Kidney epithelial cell (primary cell): ENCODE measurements at regions not wholly inside any gene's neighbourhood (a gene's known extent, or its start where the extent isn't known, plus 50 kb on each side); places are given as distances from the start of the nearest gene placed in this dataset.

ENCODE experiments used
- DNase-seq: peaks from one replicate; pipeline ENCODE4 v3.0.0-alpha.2; 2010; ENCODE audit warnings: low read depth
- H3K27me3 ChIP-seq: 2 replicates; pipeline ENCODE4 v1.6.0; 2011; ENCODE audit warnings: low read length; ENCODE audit not compliant: control insufficient read depth, insufficient read depth
- H3K36me3 ChIP-seq: 2 replicates; pipeline ENCODE4 v1.5.1; 2011; ENCODE audit warnings: low read length; ENCODE audit not compliant: control insufficient read depth, insufficient read depth
- H3K4me3 ChIP-seq: 2 replicates; pipeline ENCODE4 v1.5.1; 2011; ENCODE audit warnings: low read depth, mild to moderate bottlenecking, control low read depth, low read length
- TF ChIP-seq, protein P1 (sequence below): IDR thresholded peaks from 2 replicates; pipeline ENCODE4 v1.5.1; 2011; ENCODE audit warnings: mild to moderate bottlenecking, moderate library complexity, low read length, control low read depth, inconsistent platforms; ENCODE audit not compliant: insufficient read depth, poor library complexity, severe bottlenecking

DNA sequence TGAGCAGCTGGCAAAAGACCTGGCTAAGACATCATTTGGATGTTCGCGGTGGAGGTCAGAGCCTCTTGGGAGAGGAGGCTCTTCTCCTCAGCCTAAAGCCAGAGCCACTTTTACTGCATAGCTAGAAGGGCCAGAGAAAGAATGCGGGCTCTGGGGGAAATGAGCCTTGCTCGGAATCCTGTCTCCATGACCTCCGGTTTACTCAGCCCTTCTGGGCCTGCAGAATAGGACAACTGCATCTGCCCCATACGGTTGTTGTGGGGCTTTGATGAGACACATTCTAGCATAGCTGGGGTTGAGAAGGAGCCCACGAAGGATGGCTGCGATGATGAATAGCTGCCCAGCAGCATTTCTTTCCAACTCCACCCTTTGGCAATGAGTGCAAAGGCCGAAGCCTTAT, 115.0 kb upstream of the SLC22A23 start:
- peaks cover 18% of the 10 kb centered on the region for H3K27me3 ChIP-seq
- TF ChIP-seq, protein P1, sequence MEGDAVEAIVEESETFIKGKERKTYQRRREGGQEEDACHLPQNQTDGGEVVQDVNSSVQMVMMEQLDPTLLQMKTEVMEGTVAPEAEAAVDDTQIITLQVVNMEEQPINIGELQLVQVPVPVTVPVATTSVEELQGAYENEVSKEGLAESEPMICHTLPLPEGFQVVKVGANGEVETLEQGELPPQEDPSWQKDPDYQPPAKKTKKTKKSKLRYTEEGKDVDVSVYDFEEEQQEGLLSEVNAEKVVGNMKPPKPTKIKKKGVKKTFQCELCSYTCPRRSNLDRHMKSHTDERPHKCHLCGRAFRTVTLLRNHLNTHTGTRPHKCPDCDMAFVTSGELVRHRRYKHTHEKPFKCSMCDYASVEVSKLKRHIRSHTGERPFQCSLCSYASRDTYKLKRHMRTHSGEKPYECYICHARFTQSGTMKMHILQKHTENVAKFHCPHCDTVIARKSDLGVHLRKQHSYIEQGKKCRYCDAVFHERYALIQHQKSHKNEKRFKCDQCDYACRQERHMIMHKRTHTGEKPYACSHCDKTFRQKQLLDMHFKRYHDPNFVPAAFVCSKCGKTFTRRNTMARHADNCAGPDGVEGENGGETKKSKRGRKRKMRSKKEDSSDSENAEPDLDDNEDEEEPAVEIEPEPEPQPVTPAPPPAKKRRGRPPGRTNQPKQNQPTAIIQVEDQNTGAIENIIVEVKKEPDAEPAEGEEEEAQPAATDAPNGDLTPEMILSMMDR = no peak
- no peak overlapping the region for H3K4me3 ChIP-seq
- no peaks in the 10 kb centered on the region for H3K36me3 ChIP-seq
- no peak for DNase-seq

DNA sequence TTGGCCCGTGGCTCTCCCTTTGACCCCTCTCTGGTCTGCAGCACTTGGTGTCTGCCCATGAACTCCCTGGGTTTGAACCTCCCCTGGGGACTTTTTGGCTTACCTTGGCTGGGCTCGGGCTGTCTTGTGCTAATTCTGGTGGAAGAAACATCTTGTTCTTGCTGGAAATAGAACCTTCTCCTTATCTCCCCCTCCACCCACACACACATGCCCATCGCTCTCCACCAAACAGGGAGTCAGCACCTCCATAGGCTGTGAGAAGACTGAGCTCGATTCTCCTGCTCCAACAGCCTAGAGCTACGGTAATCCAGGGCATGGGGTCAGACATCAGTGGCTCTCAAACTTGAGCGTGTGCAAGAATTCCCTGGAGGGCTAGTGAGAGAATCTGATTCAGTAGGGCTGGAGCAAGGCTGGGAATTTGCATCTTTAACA, 114.4 kb upstream of the SLC22A23 start:
- Histone ChIP-seq H3K27me3 (peaks cover 18% of the 10 kb centered on the region), H3K4me3 (no peak overlapping the region), H3K36me3 (no peaks in the 10 kb centered on the region)
- DNase-seq = no peak
- TF ChIP-seq, protein P1 = no peak

- peaks cover 16% of the 10 kb centered on the region for H3K27me3 ChIP-seq
- no peak overlapping the region for H3K4me3 ChIP-seq
- no peaks in the 10 kb centered on the region for H3K36me3 ChIP-seq
- TF ChIP-seq, protein P1 = no peak
- no peak for DNase-seq
Measured at GRCh38 chr6:3569816-3570215, 113.0 kb upstream of the SLC22A23 start.

- peaks cover 16% of the 10 kb centered on the region for H3K27me3 ChIP-seq
- H3K36me3 ChIP-seq = no peaks in the 10 kb centered on the region
- H3K4me3 ChIP-seq = no peak overlapping the region
- TF ChIP-seq, protein P1 = no peak
- DNase-seq = no peak
Measured at GRCh38 chr6:3568396-3569082, 111.7 kb upstream of the SLC22A23 start.

DNA sequence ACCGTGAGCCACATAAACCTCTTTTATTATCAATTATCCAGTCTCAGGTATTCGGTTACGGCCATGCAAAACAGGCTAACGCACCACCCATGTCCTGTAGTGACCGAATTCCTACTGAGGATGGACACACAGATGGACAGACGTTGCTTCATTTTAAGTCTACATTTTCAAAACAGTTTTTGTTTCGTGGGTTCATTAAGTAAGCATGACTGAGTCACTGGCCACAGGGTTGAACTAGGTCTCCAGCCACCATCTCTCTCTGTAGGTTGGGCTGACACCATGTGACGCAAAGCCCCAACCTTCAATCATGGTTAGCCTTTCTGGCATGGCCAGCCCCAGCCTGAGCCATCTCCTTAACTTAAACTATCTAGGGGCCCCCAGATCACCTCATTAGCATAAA, 110.0 kb upstream of the SLC22A23 start:
- TF ChIP-seq, protein P1 = no peak
- peaks cover 14% of the 10 kb centered on the region for H3K27me3 ChIP-seq
- no peak overlapping the region for H3K4me3 ChIP-seq
- H3K36me3 ChIP-seq = no peaks in the 10 kb centered on the region
- DNase-seq = peak; percentile 7

- DNase-seq = no peak
- Histone ChIP-seq H3K27me3 (peaks cover 6% of the 10 kb centered on the region), H3K36me3 (no peaks in the 10 kb centered on the region), H3K4me3 (no peak overlapping the region)
- TF ChIP-seq, protein P1 = no peak
Measured at GRCh38 chr6:3565291-3565690, 108.4 kb upstream of the SLC22A23 start.
